Suppressor macrophage treated with lipopolysaccharide for 1 hour (primary cell): ENCODE measurements at regions not wholly inside any gene's neighbourhood (a gene's known extent, or its start where the extent isn't known, plus 50 kb on each side); places are given as distances from the start of the nearest gene placed in this dataset.

ENCODE experiments used
- DNase-seq, 3 donors: peaks; one replicate each; pipeline ENCODE4 v3.0.0-alpha.2; 2020 to 2022

DNA sequence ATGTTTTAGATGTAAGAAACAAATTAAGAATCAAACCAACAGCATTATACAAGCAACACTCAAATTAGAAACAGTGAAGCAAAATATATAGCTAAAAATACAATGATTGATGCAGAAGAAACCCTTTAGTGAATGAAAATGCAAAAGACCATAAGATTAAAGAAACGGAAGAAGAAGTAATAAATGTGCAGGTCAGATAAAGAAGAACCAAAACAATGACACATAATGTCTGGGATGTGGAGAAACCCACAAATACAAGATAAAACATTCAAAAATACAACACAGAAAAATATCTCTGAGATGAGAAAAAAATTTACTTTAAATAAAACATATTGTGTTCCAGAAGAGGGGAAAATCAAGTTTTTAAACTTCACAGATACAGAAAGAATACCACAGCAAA is 73.4 kb upstream of the AVPR1A start:
- no peak for DNase-seq

DNA sequence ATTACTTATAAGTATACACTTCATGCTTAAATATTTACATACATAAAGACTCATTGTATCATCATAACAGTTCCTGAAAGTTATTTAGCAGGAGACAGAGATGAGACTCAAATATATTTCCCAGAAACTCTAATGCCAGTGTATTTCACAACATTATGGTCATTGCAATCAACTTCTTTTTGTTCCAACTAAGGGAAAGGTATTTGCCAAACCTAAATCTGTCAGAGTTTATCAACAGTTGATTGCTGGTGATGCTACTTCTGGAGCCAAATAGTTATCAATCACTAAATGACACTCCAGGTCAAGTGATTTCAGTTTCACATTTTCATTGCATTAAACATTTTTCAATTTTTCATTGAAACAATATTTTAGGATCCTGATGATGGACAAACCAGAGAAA is 72.1 kb upstream of the AVPR1A start:
- no peak for DNase-seq

DNA sequence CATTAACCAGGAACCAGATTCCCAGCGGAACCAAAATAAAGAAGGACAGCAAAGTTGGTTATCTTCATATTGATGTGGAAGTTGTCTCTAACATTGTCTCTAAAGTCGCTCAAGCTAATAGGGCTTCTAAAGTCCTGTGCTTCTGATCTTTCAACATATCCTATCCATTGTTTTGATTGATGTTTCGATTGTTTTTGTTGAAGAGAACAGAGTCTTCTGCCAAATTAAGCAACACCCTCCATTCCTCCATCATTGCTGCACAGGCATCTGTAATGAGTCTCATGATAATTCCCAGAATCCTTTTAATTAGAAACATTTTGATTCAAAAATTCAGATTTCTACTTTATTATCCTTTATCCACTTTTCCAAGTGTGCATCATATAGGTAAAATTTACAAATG is 71.6 kb upstream of the AVPR1A start:
- DNase-seq, result no peak

DNA sequence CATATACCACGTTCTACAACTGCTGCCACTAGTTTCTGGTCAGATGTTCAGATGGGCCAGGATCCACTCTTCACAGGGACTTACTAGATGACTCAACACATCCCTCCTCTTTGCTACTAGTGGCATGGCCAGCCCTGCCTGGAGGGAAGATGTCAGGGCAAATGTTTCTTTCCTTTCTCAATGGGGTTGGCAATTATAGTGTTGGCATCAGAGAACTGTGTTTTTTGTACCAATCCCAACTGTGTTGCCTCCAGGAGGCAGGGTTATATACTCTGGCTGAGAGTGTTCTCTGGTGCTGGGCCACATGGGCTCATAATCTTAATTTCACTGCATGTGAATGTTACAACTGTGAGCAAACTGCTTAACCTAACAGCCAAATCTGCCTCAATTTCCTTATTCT is 69.9 kb upstream of the AVPR1A start:
- DNase-seq, result no peak

DNA sequence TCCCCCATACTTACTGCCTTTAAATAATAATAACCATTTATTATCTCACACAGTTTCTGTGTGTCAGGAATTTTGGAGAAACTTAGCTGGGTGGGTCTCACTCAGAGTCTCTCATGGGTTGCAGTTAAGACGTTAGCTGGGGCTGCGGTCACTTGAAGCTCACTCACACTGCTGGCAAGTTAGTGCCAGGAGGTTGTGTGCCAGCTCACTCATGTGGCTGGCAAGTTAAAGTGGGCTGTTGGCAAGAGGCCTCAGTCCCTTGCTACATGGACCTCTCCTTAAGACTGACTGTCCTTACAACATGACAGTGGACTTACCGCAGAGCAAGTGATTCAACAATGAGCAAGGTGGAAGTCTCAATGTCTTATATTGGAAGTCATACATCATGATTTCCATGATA is 61.3 kb upstream of the AVPR1A start:
- DNase-seq, result no peak

DNA sequence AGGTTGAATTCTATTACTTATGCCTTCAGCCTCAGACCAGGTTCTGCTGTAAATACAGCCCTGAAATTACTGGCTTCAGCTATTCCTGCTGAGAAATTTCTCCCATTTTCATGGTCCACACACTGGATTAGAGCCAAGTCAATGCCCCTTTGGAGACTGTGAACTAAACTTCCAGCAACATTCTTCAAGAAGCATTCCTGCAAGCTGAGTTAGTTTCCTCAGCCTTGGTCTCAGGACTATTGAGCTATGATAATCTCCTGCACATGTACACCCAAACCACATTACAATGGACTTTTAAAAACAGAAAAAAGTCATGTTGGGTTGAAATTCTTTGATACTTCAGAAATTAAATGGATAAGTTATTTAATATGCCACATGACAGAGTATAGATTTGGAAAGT is 58.0 kb upstream of the AVPR1A start:
- DNase-seq, result no peak

DNA sequence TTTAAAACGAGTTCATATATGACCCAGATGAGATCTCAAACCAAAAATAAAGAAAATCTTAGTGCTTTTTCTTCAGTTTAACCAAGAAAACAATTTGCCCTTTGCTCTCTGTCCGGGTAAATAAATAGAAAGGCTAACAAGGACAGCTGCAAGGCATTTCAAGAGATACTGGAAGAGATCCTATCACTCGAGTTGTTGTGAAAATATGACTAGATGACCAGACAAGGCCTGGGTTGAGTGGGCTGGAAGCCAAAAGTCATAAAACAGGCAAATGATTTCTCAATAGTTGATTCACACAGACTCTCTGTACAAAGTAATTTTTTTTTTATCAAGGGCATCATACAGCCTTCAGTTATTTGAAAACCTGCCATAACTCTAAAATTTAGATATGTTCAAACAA is 55.9 kb upstream of the AVPR1A start:
- DNase-seq, result no peak

DNA sequence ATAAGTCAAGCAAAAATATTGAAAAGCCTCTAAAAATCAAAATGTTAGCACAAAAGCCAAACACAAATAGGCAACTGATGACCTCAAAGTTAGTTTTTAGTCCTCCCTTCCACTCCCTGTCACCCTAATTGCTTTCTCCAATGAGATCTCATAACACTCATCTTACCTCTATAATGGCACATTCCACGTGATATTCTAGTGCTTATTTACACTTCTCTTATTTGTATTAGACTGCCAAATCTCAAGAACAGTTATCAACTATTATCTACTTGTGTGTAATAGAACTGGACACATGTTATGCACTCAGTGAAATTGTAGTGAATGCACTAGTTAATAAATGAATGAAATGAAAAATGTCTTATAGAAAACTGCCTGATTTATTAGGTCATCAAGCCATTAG is 55.5 kb upstream of the AVPR1A start:
- DNase-seq, result no peak
